Stimulated activated CD8-positive, alpha-beta memory T cell treated with anti-CD3 and anti-CD28 coated beads, Interleukin-12 subunit alpha, Interleukin-12 subunit beta, amount 100 ng/mL, for 1 hour (primary cell): ENCODE measurements at regions not wholly inside any gene's neighbourhood (a gene's known extent, or its start where the extent isn't known, plus 50 kb on each side); places are given as distances from the start of the nearest gene placed in this dataset.
"Not testable (repeated sequence)": the region's sequence is repeated elsewhere in the genome, so short reads cannot be mapped to it uniquely, and the experiment has no call there.

ENCODE experiments used
- DNase-seq: peaks from one replicate; pipeline ENCODE4 v3.0.0-alpha.2; 2020; ENCODE audit warnings: low read depth

DNA sequence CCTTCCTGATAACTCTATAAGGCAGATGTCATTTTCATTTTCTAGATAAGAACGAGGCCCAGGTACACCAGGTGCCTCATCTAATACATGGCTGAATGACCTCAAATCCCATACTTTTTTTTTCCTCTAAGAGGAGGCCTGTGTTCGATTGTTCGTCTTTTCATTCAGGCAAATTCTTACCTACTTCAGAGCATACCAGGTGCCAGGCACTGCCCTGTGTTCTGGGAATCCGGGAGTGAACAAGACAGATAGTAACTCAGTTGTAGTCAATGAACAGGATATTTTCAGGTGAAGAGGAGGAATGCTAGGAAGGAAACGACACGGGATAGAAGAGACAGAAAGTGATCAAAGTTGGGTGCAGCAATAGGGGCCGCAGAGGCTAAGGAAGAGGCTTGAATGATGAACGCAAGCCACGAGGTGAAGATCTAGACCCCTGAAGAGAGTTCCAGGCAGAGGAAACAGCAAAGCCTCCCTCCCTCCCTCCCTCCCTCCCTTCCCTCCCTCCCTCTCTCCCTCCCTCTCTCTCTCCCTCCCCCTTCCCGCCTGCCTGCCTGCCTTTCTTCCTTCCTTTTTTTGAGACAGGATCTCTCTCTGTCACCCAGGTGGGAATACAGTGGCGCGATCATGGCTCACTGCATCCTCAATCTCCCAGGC lies 150.1 kb upstream of the ZNF217 start:
- no peak for DNase-seq

DNA sequence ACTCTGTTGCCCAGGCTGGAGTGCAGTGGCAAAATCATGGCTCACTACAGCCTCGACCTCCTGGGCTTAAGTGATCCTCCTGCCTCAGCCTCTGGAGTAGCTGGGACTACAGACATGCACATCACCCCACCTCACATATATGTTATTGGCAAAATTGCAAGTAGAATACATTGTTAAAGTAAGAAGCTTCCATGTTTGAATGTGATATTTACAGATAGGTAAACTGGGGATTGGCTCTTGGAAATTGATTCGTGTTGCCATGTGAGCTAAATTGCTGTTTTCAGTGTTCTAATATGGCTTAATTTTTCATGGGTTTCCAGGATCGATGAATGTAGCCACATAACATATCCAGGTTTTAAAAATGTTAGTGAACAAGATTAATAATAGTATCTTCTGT lies 149.0 kb upstream of the ZNF217 start:
- DNase-seq = no peak

DNA sequence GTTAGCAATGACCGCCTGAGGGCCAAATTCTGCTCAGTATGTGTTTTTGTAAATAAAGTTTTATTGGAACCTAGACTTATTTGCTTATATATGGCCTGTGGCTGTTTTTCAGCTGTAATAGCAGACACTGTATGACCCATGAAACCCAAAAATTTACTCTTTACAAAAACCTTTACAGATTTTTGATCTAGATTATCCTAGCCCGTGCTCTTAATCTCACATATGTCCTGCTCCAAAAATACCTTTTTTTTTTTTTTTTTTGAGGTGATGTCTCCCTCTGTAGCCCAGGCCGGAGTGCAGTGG lies 148.0 kb upstream of the ZNF217 start:
- DNase-seq = no peak

DNA sequence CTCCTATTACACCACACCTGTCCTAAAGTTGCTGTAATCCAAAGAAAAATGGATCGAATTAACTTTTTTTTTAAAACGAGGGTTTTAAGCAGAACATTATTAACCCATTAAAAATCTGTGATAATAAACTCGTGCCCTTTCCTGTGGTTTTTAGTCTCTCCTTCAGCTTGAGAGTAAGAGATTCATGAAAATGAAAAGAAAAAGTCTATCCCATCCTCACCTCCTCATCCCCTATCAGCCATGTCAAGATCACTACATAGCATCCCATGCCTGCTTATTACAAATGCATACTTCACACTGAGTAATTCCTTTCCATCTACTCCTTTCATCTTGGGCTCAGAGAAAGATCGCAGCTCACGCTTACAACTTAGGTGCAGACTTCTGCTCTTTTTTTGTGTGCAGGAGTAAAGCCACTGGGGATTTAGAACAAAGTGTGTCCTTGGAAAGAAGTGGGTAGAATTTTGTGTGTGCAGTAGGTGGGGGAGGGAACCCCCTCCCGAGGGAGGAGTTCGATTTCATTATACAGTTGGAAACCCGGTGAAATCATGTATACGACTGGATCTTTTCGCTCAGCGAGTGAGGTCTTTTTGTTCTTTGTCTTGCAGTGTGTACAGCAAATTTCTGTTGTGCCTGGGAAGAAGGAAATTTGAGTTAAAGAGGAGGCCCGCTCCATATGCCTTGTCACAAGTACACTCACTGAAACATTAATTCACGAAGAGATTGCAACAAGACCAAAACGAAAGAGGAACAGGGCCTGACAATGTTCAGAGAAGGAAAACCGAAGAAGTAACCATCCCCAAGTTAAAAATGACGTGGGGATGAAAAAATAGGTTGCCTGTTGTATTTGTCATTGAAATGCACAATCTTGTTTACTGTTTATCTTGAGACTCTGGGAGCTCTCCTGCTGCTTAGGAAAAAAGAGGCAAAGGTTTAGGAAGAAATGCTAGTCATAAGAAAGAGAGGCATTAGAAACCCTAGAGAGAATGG lies 146.5 kb upstream of the ZNF217 start:
- DNase-seq = no peak

DNA sequence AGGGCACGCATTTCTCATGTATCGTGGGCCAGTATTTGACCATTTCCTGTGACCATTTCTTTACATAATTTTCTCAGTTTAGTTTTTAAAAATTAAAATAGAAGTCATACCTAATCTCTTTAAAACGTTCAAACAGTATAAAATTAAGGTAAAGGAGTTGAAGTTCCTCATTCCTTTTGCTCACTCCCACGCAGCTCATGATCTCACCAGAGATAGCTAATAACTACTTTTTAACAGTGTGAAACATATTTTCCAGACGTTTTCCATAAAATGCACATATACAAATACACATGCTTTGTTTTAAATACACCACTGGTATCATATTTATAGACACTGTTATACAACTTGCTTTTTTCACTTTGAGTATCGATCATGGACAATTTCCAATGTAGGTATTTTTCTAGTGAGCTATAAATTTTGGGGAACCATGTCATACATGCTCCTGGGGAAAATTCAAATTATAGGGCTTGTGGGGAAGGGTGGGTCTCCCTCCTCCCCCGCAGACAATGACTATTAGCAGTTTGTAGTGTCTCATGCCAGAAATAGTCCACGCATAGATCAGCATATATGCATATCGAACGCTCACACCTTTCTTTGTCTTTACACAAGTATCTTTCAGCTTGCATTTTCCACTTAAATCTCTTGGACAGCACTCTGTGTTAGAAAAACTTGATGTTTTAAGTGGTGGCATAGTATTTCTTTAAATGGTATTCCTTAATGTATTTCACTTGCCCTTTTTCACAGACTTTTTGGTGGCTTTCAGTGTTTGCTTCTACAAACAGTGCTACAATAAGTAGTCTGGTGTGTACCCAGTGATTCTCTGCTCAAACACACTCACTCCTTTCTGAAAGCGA lies 145.5 kb upstream of the ZNF217 start:
- no peak for DNase-seq

DNA sequence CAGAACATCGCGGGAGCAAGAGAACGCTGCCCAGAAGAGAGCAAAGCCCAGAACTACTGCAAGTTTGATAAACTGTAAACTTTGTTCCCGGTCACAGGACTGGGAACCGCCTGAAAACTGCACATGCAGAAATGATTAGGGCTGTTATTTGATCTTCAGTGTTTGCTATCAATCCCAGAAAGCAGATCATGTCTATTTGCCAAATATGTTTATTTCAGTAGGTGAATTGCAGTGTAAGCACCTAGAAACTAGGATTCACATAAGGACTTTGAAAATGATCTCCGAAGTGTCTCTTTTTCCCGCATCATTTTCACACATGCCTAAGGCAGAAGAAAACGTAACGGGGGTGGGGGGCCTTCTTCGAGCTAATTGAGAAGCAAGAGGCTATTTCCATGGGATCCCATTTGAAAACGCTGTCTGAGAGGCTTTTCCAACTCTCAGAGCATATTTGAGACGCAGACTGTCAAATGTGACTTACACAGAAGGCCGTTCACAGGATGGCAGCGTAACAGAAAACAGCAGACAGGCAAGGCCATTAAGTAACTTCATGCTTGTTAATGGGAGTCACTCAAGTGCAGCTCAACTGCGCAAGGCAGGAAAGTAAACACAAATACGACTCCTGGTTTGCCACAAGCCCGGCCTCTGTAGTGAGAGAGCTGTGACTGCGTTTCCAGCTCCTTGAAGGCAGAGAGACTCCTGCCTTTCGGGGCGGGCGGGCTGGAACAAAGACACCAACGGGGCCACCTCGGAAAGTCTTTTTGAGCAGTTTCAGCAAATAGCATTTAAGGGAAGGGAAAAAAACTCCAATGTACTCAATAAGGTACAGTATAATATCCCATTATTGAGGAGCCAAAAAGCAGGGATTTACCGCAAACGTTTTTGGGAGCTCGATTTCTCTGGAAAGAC lies 144.7 kb upstream of the ZNF217 start:
- DNase-seq = no peak

DNA sequence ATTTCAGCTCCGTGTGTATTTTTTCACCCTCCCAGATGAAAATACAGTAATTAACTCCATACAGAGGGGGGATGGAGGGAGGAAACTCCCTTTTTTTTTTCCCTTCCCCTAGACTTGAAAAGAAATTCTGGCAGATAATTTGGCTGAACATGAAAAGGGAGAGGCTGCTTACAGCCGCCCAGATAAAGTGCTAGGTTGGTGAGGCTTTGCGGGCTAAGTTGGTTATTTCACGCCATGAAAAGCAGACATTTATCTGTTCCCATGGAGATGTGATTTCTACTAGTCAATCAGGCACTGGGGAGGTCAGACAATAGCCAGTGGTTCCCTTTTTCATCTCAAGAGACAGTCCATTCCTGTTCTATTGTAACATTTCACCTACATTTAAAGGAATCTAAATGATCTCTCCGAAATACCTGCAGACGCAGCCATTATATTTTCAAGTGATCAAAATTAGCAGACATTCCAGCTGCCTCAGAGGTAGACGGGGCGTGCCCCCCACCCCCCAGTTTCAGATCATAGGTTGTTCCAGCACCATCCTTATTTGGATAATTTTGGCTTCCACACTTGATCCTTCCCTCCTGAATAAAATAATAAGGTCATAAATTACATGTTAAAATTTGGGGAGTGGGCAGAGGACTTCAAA lies 143.9 kb upstream of the ZNF217 start:
- no peak for DNase-seq

DNA sequence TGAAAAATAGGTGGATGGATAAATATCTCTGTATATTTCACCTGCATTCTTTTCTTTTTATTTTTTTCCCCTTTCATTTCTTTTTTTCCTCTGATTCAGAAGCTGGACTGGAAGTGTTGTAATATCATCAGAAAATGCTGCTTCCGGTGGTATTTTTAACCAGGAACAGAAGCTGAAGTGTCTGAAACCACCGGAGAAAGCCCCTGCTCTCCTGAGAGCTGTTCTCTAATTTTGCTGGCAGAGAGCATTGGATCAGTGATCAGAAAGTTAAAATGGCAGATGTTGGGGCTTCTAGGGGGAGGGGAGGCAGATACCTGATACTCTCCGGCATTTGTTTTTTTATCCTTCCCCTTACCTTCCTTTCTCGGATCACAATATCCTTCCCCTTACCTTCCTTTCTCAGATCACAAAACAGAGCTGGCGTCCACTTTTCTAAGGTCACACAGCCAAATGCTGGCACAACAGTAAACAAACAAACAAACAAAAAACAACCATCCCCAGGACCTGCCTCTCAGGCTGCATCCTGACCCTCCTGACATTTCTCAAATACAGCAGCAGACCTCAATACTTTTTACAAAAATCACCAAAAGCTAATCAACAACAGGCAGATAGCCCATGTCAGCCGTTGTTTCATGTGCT lies 143.2 kb upstream of the ZNF217 start:
- no peak for DNase-seq

DNA sequence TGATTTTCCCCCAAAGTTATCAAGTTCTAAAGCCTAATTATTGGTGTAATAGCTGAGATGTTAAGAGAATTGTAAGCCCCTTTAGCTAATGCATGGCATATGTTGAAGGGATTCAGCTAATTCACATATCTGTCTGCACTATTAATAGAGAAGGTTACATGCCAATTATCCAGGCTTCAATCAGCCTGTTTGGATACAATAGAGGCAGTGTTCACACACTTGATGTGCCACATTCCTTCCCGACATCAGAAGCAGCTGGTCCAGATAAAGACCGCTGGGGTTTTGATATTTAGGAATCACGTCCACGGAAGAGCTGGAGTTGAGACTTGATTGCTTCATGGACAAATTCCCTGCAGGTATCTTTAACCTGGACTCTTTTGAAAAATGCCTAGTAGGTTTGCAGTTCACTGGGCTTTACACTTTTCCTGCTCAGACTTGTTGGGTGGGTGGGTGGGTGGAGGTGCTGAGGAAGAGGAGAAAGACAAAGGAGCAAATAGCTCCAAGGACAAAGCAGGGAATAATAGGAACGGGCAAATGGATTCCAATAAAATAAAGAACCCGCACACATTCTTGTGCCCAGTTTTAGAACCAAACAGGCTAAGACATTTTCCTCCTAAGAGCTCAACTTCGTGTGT lies 142.6 kb upstream of the ZNF217 start:
- DNase-seq = no peak

DNA sequence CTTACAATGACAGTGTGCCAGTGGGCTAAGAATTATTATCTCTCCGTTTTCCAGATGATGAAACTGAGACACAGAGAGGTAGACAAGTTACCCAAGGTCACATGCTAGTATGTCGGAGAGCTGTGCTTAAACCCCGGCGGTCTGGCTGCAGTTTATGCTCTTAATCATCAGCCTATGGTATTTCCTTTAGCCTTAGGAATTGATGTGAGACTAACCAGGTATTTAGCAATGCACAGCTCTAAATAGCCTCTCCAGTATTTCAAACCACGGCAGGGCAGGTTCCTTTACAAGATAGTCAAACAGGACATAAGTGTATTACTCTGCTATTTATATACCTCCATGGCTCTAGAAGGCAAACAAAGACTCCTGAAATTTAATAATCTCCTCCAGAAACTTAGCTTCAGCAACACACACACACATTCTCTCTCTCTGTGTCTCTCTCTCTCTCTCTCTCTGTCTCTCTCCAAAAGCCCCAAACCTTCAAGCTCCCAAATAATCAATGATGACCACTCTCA lies 142.0 kb upstream of the ZNF217 start:
- no peak for DNase-seq

DNA sequence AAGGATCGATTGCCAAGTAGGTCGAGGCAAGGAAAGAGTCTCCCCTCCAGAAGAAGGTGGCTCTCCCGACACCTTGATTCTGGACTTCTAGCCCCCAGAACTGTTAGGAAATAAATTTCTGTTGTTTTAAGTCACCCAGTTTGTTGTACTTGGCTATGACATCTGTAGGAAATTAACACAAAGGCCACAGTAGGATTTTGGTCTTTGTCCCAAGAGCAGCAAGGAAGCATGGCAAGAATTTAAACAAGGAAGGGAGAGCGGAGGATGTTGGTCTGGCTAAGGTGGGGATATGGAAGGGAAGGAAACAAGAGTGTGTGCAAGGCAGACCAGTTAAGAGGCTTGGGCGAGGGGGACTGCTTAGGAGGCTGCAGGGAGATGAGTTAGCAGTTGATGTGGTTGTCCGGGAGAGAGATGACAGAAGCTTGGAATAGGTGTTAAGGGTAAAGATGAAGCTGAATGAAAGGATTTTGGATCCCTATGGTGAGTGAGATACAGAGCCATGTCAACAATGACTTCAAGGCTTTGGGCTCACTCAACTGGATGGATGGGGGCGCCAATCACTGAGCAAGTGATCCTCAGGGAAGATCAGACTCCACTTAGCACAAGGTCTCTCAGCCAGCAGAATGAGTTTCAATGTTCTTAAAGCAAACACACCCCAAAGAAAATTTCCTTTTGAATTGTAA lies 140.5 kb upstream of the ZNF217 start:
- DNase-seq = no peak

DNA sequence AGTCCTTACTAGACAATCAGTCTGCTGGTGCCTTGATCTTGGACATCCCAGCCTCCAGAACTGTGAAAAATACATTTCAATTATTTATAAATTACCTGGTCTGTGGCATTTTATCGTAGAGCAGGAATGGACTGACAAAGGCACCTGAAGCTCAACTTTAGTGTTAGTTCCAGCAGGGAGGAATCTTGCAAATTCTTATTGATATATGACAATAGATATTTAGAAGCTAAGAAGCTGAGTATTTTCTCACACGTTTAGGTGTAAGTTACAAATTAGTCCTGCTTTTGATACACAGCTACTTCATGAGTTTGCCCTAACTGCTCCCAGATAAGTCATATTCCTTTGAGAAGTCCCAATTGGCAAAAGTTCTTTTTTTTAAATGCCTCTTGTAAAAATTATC lies 138.0 kb upstream of the ZNF217 start:
- DNase-seq = no peak

DNA sequence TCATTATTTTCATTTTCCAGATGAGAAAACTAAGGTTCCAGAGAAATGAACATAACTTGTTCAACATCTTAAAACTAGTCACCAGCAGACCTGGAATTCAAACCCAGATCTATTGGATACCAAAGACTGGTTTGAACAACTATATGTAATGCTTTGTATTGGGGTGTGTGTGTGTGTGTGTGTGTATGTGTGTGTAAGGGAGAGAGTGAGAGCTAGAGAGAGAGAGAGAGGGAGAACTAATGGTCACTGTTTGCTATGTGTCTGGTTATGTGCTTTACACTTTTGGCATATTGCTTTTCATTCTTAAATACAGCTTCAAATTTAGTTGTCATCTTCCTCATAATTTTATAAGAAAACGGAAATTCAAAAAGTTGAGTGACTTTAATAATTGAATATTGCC lies 134.7 kb upstream of the ZNF217 start:
- DNase-seq = no peak

DNA sequence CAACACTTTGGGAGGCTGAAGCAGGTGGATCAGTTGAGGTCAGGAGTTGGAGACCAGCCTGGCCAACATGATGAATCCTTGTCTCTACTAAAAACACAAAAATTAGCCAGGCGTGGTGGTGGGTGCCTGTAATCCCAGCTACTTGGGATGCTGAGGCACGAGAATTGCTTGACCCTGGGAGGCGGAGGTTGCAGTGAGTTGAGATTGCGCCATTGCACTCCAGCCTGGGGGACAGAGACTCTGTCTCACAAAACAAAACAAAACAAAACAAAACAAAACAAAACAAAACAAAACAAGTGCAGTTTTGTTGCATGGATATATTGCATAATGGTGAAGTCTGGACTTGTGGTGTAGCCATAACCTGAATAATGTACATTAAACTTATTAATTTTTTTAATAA lies 133.6 kb upstream of the ZNF217 start:
- DNase-seq = not testable (repeated sequence)

DNA sequence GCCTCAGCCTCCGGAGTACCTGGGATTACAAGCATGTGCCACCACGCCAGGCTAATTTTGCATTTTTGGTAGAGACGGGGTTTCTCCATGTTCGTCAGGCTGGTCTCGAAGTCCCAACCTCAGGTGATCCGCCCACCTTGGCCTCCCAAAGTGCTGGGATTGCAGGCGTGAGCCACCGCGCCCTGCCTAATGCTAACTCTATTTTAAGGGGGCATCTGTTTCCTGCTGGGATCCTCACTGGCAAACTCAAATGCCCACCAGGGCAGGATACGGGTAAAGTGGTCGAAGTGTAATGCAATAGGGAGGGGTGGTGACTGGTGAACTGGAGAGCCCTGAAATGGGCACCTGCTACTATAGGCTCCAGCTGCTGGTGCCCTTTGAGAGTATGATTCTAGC lies 131.9 kb upstream of the ZNF217 start:
- no peak for DNase-seq

DNA sequence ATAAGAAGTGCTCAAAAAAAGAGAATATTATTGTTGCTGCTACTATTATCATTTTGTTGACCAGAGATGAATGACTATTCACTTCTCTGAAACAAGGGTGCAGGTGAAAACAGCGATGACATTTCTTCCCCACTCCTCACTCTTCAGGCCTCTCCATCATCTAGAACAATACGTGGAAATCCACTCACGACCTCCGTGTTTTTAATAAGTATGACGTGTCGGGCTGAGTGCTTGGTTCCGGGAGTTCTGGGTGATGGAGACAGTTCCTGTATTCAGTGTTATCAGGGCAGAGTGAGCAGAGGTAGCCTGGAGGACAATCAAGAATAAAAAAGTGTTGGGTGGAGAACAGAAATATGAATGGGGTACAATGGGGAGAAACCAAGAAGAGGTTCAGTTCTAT lies 130.0 kb upstream of the ZNF217 start:
- DNase-seq = no peak

DNA sequence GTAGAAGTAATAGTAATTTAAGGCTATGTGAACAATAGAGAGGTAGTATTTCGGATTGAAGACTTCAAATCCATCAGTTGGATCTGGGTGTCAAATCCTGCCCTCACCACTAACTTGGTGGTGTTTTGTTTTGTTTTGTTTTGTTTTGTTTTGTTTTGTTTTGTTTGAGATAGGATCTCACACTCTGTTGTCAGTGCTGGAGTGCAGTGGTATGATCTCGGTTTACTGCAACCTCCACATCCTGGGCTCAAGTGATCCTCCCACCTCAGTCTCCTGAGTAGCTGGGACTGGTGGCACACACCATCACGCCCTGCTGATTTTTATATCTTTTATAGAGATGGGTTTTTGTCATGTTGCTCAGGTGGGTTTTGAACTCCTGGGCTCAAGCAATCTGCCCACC lies 129.4 kb upstream of the ZNF217 start:
- DNase-seq = no peak

DNA sequence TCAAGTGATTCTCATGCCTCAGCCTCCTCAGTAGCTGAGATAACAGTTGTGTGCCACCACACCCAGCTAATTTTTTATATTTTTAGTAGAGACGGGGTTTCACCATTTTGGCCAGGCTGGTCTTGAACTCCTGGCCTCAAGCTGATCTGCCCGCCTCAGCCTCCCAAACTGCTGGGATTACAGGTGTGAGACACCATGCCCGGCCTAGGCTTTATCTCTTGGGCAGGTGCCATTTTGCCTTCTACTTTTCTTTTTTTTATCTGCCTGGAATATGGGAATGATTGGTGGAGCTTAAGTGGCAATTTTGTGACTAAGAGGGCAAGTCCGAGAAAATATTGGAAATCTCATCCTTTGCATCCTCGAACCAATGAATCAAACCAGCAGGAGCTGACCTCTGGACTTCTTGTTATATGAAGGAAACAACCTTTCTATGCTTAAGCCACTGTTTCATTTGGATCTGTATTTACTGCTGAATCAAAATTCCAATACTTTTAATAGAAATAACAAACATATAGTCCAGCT lies 128.9 kb upstream of the ZNF217 start:
- DNase-seq = no peak

DNA sequence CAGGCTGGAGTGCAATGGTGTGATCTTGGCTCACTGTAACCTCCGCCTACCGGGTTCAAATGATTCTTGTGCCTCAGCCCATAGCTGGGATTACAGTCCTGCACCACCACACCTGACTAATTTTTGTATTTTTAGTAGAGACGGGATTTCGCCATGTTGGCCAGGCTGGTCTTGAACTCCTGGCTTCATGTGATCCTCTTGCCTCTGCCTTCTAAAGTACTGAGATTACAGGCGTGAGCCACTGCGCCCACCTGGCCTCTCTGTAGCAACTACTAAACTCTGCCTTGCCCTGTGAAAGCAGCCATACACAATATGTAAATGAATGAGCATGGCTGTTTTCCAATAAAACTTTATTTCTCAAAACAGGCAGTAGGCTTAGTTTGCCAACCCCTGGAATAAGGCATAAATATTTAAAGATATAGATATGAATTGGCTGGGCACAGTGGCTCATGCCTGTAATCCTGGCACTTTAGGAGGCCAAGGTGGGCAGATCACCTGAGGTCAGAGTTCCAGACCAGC lies 127.9 kb upstream of the ZNF217 start:
- DNase-seq = not testable (repeated sequence)
